ENCODE measurements at regions not wholly inside any gene's neighbourhood (a gene's known extent, or its start where the extent isn't known, plus 50 kb on each side); places are given as distances from the start of the nearest gene placed in this dataset.

- TF ChIP-seq SPI1 (IDR thresholded peaks at IDR 0.05; ENCODE audit: low read depth, low read length) (no peak), POLR2A (IDR thresholded peaks at IDR 0.05; ENCODE audit: low read depth, low read length) (no peak), POLR2AphosphoS5 (IDR thresholded peaks at IDR 0.05; ENCODE audit: low read depth, low read length) (no peak)
Observed at GRCh38 chr1:208921259-208921658, 662.3 kb upstream of the CAMK1G start.

Data from GM12891 (cell line).